H9 (cell line): ENCODE measurements at regions not wholly inside any gene's neighbourhood (a gene's known extent, or its start where the extent isn't known, plus 50 kb on each side); places are given as distances from the start of the nearest gene placed in this dataset.
"Not testable (repeated sequence)": the region's sequence is repeated elsewhere in the genome, so short reads cannot be mapped to it uniquely, and the experiment has no call there.

Experiments used
- DNase-seq: peaks from one replicate; pipeline ENCODE4 v3.0.0-alpha.2; 2017
- H2AFZ ChIP-seq: one replicate; pipeline ENCODE4 v1.6.1; 2013; ENCODE audit warnings: mild to moderate bottlenecking, low read length, control low read depth, moderate library complexity
- H2AK5ac ChIP-seq: 2 replicates; pipeline ENCODE4 v1.6.1; 2013; ENCODE audit warnings: low read length, control low read depth, mixed read lengths; ENCODE audit not compliant: insufficient read length
- H2BK120ac ChIP-seq: one replicate; pipeline ENCODE4 v1.6.1; 2013; ENCODE audit warnings: low read depth, mild to moderate bottlenecking, low read length, control low read depth, inconsistent platforms; ENCODE audit not compliant: poor library complexity, severe bottlenecking
- H2BK12ac ChIP-seq: 2 replicates; pipeline ENCODE4 v1.6.1; 2013; ENCODE audit warnings: low read length, control low read depth, mixed read lengths, low read depth; ENCODE audit not compliant: insufficient read length
- H2BK15ac ChIP-seq: 2 replicates; pipeline ENCODE4 v1.6.1; 2013; ENCODE audit warnings: low read depth, low read length, control low read depth
- H2BK20ac ChIP-seq: one replicate; pipeline ENCODE4 v1.6.1; 2013; ENCODE audit warnings: low read depth, mild to moderate bottlenecking, low read length, control low read depth, inconsistent platforms; ENCODE audit not compliant: poor library complexity, severe bottlenecking
- H2BK5ac ChIP-seq: 2 replicates; pipeline ENCODE4 v1.6.1; 2013; ENCODE audit warnings: low read length, control low read depth, mixed read lengths; ENCODE audit not compliant: insufficient read length
- H3K14ac ChIP-seq: 2 replicates; pipeline ENCODE4 v1.6.1; 2013; ENCODE audit warnings: low read length, control low read depth; ENCODE audit not compliant: insufficient read depth
- H3K18ac ChIP-seq: 2 replicates; pipeline ENCODE4 v1.6.1; 2013; ENCODE audit warnings: low read depth, mild to moderate bottlenecking, mixed read lengths, low read length, control low read depth; ENCODE audit not compliant: insufficient read length
- H3K23ac ChIP-seq: 2 replicates; pipeline ENCODE4 v1.6.1; 2013; ENCODE audit warnings: low read length, control low read depth, mixed read lengths, low read depth; ENCODE audit not compliant: insufficient read length
- H3K23me2 ChIP-seq: 2 replicates; pipeline ENCODE4 v1.6.1; 2013; ENCODE audit warnings: low read depth, mild to moderate bottlenecking, mixed read lengths, low read length, control low read depth; ENCODE audit not compliant: insufficient read length, poor library complexity, severe bottlenecking
- H3K27ac ChIP-seq: 2 replicates; pipeline ENCODE4 v1.5.1; 2013; ENCODE audit warnings: low read length, control low read depth, mixed read lengths, low read depth; ENCODE audit not compliant: insufficient read length
- H3K27me3 ChIP-seq: 2 replicates; pipeline ENCODE4 v1.6.1; 2013; ENCODE audit warnings: low read length, control low read depth, inconsistent platforms; ENCODE audit not compliant: insufficient read depth
- H3K4ac ChIP-seq: 2 replicates; pipeline ENCODE4 v1.6.1; 2013; ENCODE audit warnings: low read depth, mild to moderate bottlenecking, control low read depth, inconsistent platforms, low read length, moderate library complexity
- H3K4me1 ChIP-seq: 2 replicates; pipeline ENCODE4 v1.6.1; 2013; ENCODE audit warnings: low read length, control low read depth, inconsistent platforms; ENCODE audit not compliant: insufficient read depth
- H3K4me2 ChIP-seq: 2 replicates; pipeline ENCODE4 v1.6.1; 2013; ENCODE audit warnings: low read length, control low read depth, mixed read lengths; ENCODE audit not compliant: insufficient read length, insufficient read depth
- H3K56ac ChIP-seq: 2 replicates; pipeline ENCODE4 v1.6.1; 2013; ENCODE audit warnings: low read depth, mild to moderate bottlenecking, mixed read lengths, low read length, control low read depth; ENCODE audit not compliant: insufficient read length
- H3K79me1 ChIP-seq: 2 replicates; pipeline ENCODE4 v1.6.1; 2013; ENCODE audit warnings: low read depth, mild to moderate bottlenecking, moderate library complexity, low read length, control low read depth, inconsistent platforms; ENCODE audit not compliant: insufficient read depth, poor library complexity, severe bottlenecking
- H3K79me2 ChIP-seq: 2 replicates; pipeline ENCODE4 v1.6.1; 2013; ENCODE audit warnings: low read length, control low read depth, inconsistent platforms; ENCODE audit not compliant: insufficient read depth
- H3K9ac ChIP-seq: 2 replicates; pipeline ENCODE4 v1.6.1; 2013; ENCODE audit warnings: low read length, control low read depth, mixed read lengths; ENCODE audit not compliant: insufficient read length; ENCODE audit errors: extremely low read depth
- H3K9me3 ChIP-seq: one replicate; pipeline ENCODE4 v1.6.1; 2013; ENCODE audit warnings: low read depth, low read length, inconsistent platforms; ENCODE audit not compliant: control insufficient read depth
- H3T11ph ChIP-seq: one replicate; pipeline ENCODE4 v1.6.1; 2013; ENCODE audit warnings: mild to moderate bottlenecking, low read length, control low read depth, inconsistent platforms
- H4K20me1 ChIP-seq: one replicate; pipeline ENCODE4 v1.6.1; 2013; ENCODE audit not compliant: control insufficient read depth, insufficient read length, insufficient read depth
- H4K5ac ChIP-seq: 2 replicates; pipeline ENCODE4 v1.6.1; 2013; ENCODE audit warnings: low read depth, mild to moderate bottlenecking, mixed read lengths, low read length, control low read depth; ENCODE audit not compliant: insufficient read length
- H4K8ac ChIP-seq: replicated peaks from 2 replicates; pipeline ENCODE4 v1.6.1; 2013; ENCODE audit warnings: low read length, control low read depth, mixed read lengths, low read depth; ENCODE audit not compliant: insufficient read length
- H4K91ac ChIP-seq: 2 replicates; pipeline ENCODE4 v1.6.1; 2013; ENCODE audit warnings: low read depth, mild to moderate bottlenecking, moderate library complexity, mixed read lengths, low read length, control low read depth; ENCODE audit not compliant: insufficient read length
- H3K27ac Mint-ChIP-seq, 3 experiments: 2 replicates in 2 of 3; 3 replicates in 1 of 3; pipeline ENCODE4 v1.8.0; 2020 to 2021; ENCODE audit warnings: mixed read lengths in 3 of 3, mild to moderate bottlenecking in 1 of 3, moderate library complexity in 1 of 3
- H3K27me3 Mint-ChIP-seq: 2 replicates; pipeline ENCODE4 v1.8.0; 2021; ENCODE audit warnings: low read depth, mild to moderate bottlenecking, moderate library complexity, mixed read lengths
- H3K36me3 Mint-ChIP-seq, 3 experiments: 2 replicates in 2 of 3; 3 replicates in 1 of 3; pipeline ENCODE4 v1.8.0; 2020 to 2021; ENCODE audit warnings: low read depth in 3 of 3, mixed read lengths in 3 of 3; ENCODE audit not compliant: insufficient read depth in 1 of 3
- H3K4me1 Mint-ChIP-seq, 2 experiments: 2 replicates each; pipeline ENCODE4 v1.8.0; 2020; ENCODE audit warnings: mixed read lengths in 2 of 2
- H3K4me3 Mint-ChIP-seq, 2 experiments: 2 replicates in 1 of 2; 3 replicates in 1 of 2; pipeline ENCODE4 v1.8.0; 2020 to 2021; ENCODE audit warnings: mild to moderate bottlenecking in 2 of 2, mixed read lengths in 2 of 2, moderate library complexity in 1 of 2
- H3K9me3 Mint-ChIP-seq, 2 experiments: 2 replicates in 1 of 2; 3 replicates in 1 of 2; pipeline ENCODE4 v1.8.0; 2020; ENCODE audit warnings: mild to moderate bottlenecking in 2 of 2, mixed read lengths in 2 of 2, moderate library complexity in 1 of 2
- WGBS: extraction: QIAGEN DNeasy Blood & Tissue Kit; methylation state at CpG from one replicate; pipeline ENCODE4 v1.1.7; 2013; ENCODE audit warnings: missing lambda C conversion rate, low lambda C conversion rate, mixed read lengths; ENCODE audit not compliant: insufficient read length; ENCODE audit errors: extremely low coverage; 5-methylcytosine and 5-hydroxymethylcytosine counted together

DNA sequence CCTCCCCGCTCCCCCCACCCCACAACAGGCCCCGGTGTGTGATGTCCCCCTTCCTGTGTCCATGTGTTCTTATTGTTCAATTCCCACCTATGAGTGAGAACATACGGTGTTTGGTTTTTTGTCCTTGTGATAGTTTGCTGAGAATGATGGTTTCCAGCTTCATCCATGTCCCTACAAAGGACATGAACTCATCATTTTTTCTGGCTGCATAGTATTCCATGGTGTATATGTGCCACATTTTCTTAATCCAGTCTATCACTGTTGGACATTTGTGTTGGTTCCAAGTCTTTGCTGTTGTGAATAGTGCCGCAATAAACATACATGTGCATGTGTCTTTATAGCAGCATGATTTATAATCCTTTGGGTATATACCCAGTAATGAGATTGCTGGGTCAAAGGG is 104.3 kb downstream of the MTPN start:
- H4K20me1 ChIP-seq, H3K36me3 Mint-ChIP-seq: not testable (repeated sequence)

More for the DNA sequence above, 104.3 kb downstream of the MTPN start:
- not testable (repeated sequence) for H2AK5ac ChIP-seq, H4K5ac ChIP-seq, H3K23me2 ChIP-seq, H2BK12ac ChIP-seq, H3K18ac ChIP-seq, DNase-seq, H3K4me2 ChIP-seq, H3K9me3 ChIP-seq, H3K27ac Mint-ChIP-seq, H2BK15ac ChIP-seq, H3K79me2 ChIP-seq, H3K4me3 Mint-ChIP-seq, H2AFZ ChIP-seq, H3K4me1 ChIP-seq, H2BK20ac ChIP-seq, H3K9me3 Mint-ChIP-seq, H4K8ac ChIP-seq, H3K23ac ChIP-seq, H3K27me3 ChIP-seq, H3K4ac ChIP-seq, H3T11ph ChIP-seq, H2BK5ac ChIP-seq, H2BK120ac ChIP-seq, H3K79me1 ChIP-seq, H3K9ac ChIP-seq, H3K14ac ChIP-seq, H3K27me3 Mint-ChIP-seq, H3K56ac ChIP-seq, H4K91ac ChIP-seq, H3K4me1 Mint-ChIP-seq, H3K27ac ChIP-seq
- WGBS = no CpG with 5 or more reads among the region's 4 CpGs
